AG10803 (cell line): ENCODE measurements at regions not wholly inside any gene's neighbourhood (a gene's known extent, or its start where the extent isn't known, plus 50 kb on each side); places are given as distances from the start of the nearest gene placed in this dataset.

Experiments
- DNase-seq: peaks from one replicate; pipeline ENCODE4 v3.0.0; 2010; ENCODE audit warnings: low read depth
- H3K4me3 ChIP-seq: 2 replicates; pipeline ENCODE4 v1.5.1; 2011; ENCODE audit warnings: mild to moderate bottlenecking, low read length, control low read depth
- TF ChIP-seq, protein P1 (sequence below): conservative IDR thresholded peaks from 2 replicates; pipeline ENCODE4 v1.5.1; 2011; ENCODE audit warnings: mild to moderate bottlenecking, low read length, control low read depth, inconsistent platforms

GRCh38 chr10:128713874-128714570 lies 587.8 kb upstream of the MKI67 start:
- TF ChIP-seq, protein P1, sequence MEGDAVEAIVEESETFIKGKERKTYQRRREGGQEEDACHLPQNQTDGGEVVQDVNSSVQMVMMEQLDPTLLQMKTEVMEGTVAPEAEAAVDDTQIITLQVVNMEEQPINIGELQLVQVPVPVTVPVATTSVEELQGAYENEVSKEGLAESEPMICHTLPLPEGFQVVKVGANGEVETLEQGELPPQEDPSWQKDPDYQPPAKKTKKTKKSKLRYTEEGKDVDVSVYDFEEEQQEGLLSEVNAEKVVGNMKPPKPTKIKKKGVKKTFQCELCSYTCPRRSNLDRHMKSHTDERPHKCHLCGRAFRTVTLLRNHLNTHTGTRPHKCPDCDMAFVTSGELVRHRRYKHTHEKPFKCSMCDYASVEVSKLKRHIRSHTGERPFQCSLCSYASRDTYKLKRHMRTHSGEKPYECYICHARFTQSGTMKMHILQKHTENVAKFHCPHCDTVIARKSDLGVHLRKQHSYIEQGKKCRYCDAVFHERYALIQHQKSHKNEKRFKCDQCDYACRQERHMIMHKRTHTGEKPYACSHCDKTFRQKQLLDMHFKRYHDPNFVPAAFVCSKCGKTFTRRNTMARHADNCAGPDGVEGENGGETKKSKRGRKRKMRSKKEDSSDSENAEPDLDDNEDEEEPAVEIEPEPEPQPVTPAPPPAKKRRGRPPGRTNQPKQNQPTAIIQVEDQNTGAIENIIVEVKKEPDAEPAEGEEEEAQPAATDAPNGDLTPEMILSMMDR: no peak
- peak; percentile 49 for DNase-seq
- no peak overlapping the region for H3K4me3 ChIP-seq

DNA sequence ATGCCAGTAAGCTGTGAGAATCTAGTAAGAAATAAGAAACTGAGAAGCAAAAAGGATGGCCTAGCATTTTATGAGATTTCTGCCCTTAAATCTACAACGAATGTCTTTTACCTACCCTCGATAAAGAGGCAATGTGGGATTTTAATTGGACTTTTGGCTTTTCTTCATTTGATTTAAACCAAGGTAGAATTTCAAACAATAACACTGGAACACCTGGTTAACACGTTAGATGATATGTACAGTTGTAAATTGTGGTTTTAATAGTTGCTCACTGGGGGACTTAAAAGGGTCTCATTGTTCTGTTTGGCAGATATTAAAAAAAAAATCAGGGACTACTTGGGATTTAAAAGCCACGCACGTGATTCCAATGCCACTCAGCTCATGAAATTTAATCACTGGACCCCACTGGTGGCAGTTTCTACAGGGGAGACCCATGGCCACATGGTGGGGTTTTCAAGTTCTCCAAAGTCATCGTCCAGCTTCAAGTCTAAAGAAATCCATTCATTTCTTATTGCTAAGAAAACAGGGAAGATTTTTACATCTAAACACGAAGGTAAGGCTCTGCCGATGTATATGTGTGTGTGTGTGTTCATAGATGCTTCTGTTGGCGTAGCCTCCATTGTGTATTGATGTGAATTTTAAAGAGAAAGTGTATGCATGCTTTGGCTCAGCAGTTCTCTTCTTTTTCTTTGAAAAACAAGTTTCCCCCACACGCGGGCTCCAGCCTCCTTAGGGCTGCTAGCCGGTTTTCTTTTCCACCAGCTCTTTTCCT lies 588.6 kb upstream of the MKI67 start:
- TF ChIP-seq, protein P1: no peak
- H3K4me3 ChIP-seq: no peak overlapping the region
- no peak for DNase-seq

DNA sequence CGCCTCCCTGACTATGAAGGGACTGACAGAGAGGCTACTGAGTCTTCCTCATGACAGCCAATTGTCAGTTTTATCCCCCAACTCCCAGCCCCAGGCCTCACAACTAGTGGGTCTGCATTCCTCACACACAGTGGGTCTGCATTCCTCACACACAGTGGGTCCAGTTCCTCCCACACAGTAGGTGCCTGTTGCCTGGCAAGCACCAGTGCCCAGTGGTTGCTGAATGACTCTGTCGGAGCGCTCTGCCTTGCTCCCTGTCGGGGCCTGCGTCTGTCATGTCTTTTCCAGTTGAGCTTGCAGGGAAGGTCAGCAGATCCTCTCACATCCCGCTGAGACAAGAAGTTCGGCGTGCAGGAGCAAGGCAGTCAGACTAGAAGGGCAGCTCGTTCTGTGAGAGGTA lies 590.0 kb upstream of the MKI67 start:
- DNase-seq: no peak
- TF ChIP-seq, protein P1: no peak
- H3K4me3 ChIP-seq: no peak overlapping the region

DNA sequence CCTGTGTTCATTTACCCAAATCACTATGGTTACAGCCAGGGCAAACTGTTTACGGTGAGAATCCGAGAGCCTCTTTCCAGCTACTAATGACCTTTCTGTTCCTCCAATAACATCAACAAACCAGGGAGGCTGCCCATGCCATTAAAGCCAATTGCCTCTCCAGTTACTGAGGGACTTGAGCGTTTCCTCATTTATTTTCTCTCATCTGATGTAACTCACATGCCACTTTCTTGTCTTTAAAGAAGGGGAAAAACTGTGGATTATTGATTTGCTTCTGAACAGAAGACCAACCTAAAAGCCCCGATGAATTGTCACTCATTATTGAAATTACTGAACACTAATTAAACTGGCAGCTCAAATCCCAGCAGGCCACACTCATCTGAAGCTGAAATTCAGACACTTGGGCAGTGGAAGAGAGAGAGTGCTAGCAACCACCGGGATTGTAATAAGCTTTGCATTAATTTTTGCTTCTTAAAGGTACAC lies 595.8 kb upstream of the MKI67 start:
- TF ChIP-seq, protein P1: no peak
- no peak overlapping the region for H3K4me3 ChIP-seq
- no peak for DNase-seq

DNA sequence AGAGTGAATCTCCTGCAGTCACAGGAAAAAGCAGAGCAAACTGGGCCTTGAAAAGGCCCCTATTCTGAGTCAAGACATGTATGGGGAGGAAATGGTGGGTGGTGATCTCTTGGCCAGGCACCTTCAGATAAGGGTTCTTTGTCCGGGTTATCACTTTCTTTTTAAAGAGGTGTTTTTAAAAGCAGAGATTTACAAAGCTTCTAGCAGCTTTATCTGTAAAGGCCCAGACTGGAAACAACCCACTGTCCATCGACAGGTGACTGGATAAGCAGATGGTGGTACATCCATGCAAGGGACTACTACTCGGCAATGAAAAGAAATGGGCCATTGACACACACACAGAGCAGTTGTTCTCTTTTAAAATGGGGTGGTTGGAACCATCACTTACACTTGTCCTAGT lies 596.7 kb upstream of the MKI67 start:
- TF ChIP-seq, protein P1: no peak
- no peak overlapping the region for H3K4me3 ChIP-seq
- no peak for DNase-seq

DNA sequence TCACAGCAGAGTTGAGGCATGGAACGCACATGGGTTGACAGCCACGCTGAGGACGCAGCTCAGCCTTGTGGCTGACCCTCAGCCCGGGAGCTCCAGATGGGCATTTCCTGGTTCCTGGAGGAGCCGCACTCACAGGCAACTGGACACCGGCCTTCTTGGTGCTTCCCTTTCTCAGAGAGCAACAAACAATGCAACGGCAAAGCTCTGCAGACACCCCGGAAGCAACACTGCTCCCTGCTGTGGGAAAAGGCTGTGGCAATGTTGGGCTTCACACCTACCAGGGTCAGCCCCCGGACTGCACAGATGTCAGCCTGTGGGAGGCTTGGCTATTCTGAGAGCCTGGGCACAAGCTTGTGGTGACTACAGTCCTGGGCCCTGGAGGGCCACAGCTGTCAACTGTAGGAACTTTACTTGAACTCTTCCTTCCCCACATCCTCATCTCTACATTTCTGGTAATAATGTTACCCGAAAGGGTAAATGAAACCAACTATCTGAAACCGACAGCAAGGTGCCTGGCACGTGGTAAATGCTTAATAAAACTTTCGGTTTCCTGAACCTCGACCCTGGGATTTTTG lies 597.5 kb upstream of the MKI67 start:
- no peak for DNase-seq
- H3K4me3 ChIP-seq: no peak overlapping the region
- TF ChIP-seq, protein P1: no peak

GRCh38 chr10:128725531-128725930 lies 599.3 kb upstream of the MKI67 start:
- TF ChIP-seq, protein P1: no peak
- H3K4me3 ChIP-seq: no peak overlapping the region

More at GRCh38 chr10:128725531-128725930, 599.3 kb upstream of the MKI67 start:
- no peak for DNase-seq
